ENCODE measurements at regions not wholly inside any gene's neighbourhood (a gene's known extent, or its start where the extent isn't known, plus 50 kb on each side); places are given as distances from the start of the nearest gene placed in this dataset.

- H3K18ac ChIP-seq (ENCODE audit: insufficient read length, low read depth, low read length) = no peak overlapping the region
- WGBS (ENCODE audit: extremely low coverage, insufficient read length, low lambda C conversion rate) = no CpG with 5 or more reads among the region's 6 CpGs
These were observed 452.6 kb downstream of the TLR4 start for GRCh38 chr9:118156846-118157245.

More at GRCh38 chr9:118156846-118157245, 452.6 kb downstream of the TLR4 start:
- no peak overlapping the region for H2AFZ ChIP-seq (ENCODE audit: low read length)
- H3K14ac ChIP-seq (ENCODE audit: insufficient read depth, low read length) = no peak overlapping the region
- no peaks in the 10 kb centered on the region for H3K79me1 ChIP-seq (ENCODE audit: insufficient read depth, low read depth, low read length, poor library complexity, severe bottlenecking)
- no peak overlapping the region for H2BK15ac ChIP-seq (ENCODE audit: low read depth, low read length)
- Mint-ChIP-seq H3K4me3 (no peak overlapping the region), H3K27ac (no peak overlapping the region), H3K36me3 (ENCODE audit: insufficient read depth in 1 of 3, low read depth in 3 of 3) (no peaks in the 10 kb centered on the region), H3K9me3 (no peaks in the 10 kb centered on the region), H3K4me1 (no peaks in the 10 kb centered on the region), H3K27me3 (ENCODE audit: low read depth) (no peaks in the 10 kb centered on the region)
- no peak overlapping the region for H3K56ac ChIP-seq (ENCODE audit: insufficient read length, low read depth, low read length)
- no peaks in the 10 kb centered on the region for H3K79me2 ChIP-seq (ENCODE audit: insufficient read depth, low read length)
- no peaks in the 10 kb centered on the region for H3K27me3 ChIP-seq (ENCODE audit: insufficient read depth, low read length)
- H2BK120ac ChIP-seq (ENCODE audit: low read depth, low read length, poor library complexity, severe bottlenecking) = no peak overlapping the region
- H2AK5ac ChIP-seq (ENCODE audit: insufficient read length, low read length) = no peak overlapping the region
- no peaks in the 10 kb centered on the region for H3K4me1 ChIP-seq (ENCODE audit: insufficient read depth, low read length)
- no peak overlapping the region for H4K8ac ChIP-seq (replicated peaks; ENCODE audit: insufficient read length, low read depth, low read length)
- no peak overlapping the region for H4K91ac ChIP-seq (ENCODE audit: insufficient read length, low read depth, low read length)
- no peaks in the 10 kb centered on the region for H3K9me3 ChIP-seq (ENCODE audit: control insufficient read depth, low read depth, low read length)
- no peak overlapping the region for H2BK20ac ChIP-seq (ENCODE audit: low read depth, low read length, poor library complexity, severe bottlenecking)
- no peaks in the 10 kb centered on the region for H3K23me2 ChIP-seq (ENCODE audit: insufficient read length, low read depth, low read length, poor library complexity, severe bottlenecking)
- DNase-seq = no peak
- H4K5ac ChIP-seq (ENCODE audit: insufficient read length, low read depth, low read length) = no peak overlapping the region
- H2BK12ac ChIP-seq (ENCODE audit: insufficient read length, low read depth, low read length) = no peak overlapping the region
- no peaks in the 10 kb centered on the region for H4K20me1 ChIP-seq (ENCODE audit: control insufficient read depth, insufficient read depth, insufficient read length)
- H2BK5ac ChIP-seq (ENCODE audit: insufficient read length, low read length) = no peak overlapping the region
- H3K4me2 ChIP-seq (ENCODE audit: insufficient read depth, insufficient read length, low read length) = no peak overlapping the region
- no peak overlapping the region for H3K27ac ChIP-seq (ENCODE audit: insufficient read length, low read depth, low read length)
- H3K9ac ChIP-seq (ENCODE audit: extremely low read depth, insufficient read length, low read length) = no peak overlapping the region
- H3K23ac ChIP-seq (ENCODE audit: insufficient read length, low read depth, low read length) = no peak overlapping the region
- H3K4ac ChIP-seq (ENCODE audit: low read depth, low read length) = no peak overlapping the region
- H3T11ph ChIP-seq (ENCODE audit: low read length) = no peak overlapping the region
- no peak for TF ChIP-seq CTCF (conservative IDR thresholded peaks at IDR 0.05)

All from H9 (cell line).